ENCODE measurements at regions not wholly inside any gene's neighbourhood (a gene's known extent, or its start where the extent isn't known, plus 50 kb on each side); places are given as distances from the start of the nearest gene placed in this dataset.

DNA sequence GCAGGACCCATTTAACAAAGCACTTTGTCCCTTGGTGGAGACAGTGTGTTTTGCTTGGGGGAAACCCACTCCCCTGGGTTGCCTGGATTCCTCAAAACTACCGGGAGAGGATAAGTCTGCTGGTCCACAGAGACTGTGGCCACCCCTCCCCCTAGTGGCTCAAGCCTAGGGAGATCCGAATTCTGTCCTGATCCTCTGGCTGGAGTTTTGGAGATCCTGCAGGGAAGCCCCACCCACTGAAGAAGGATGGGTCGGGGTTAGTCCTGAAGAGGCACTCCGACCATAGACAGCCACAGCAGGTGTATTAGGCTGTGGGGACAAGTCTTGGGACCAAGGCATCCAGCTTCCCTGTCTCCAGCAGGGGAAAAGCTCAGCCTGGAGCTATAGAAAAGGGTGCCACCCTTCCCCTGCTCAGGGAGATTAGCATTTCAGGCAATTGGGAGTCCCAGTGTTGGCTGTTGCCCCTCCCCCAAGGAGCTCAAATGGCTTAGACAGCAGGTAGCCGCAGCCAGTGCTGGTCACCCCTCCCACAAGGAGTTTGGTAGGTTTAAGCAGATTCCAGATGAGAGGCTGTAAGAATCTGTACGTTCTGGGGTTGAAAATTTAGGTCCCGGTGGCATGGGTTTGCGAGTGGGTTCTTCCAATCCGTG lies 750.0 kb downstream of the TBC1D32 start:
- TF ChIP-seq, protein P1, sequence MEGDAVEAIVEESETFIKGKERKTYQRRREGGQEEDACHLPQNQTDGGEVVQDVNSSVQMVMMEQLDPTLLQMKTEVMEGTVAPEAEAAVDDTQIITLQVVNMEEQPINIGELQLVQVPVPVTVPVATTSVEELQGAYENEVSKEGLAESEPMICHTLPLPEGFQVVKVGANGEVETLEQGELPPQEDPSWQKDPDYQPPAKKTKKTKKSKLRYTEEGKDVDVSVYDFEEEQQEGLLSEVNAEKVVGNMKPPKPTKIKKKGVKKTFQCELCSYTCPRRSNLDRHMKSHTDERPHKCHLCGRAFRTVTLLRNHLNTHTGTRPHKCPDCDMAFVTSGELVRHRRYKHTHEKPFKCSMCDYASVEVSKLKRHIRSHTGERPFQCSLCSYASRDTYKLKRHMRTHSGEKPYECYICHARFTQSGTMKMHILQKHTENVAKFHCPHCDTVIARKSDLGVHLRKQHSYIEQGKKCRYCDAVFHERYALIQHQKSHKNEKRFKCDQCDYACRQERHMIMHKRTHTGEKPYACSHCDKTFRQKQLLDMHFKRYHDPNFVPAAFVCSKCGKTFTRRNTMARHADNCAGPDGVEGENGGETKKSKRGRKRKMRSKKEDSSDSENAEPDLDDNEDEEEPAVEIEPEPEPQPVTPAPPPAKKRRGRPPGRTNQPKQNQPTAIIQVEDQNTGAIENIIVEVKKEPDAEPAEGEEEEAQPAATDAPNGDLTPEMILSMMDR (IDR thresholded peaks at IDR 0.05): no peak
- TF ChIP-seq POLR2A (IDR thresholded peaks at IDR 0.05): no peak

Measured in Peyer's patch (tissue), 4 donors.